C4-2B (cell line): ENCODE measurements at regions not wholly inside any gene's neighbourhood (a gene's known extent, or its start where the extent isn't known, plus 50 kb on each side); places are given as distances from the start of the nearest gene placed in this dataset.

Experiments used
- ZFX ChIP-seq: fragments of 450-650 bp; IDR thresholded peaks from 2 replicates; pipeline ENCODE4 v1.6.1; 2017
- TF ChIP-seq, protein P1 (sequence below): fragments of 450-650 bp; conservative IDR thresholded peaks from 2 replicates; pipeline ENCODE4 v1.5.1; 2017; ENCODE audit warnings: mild to moderate bottlenecking

DNA sequence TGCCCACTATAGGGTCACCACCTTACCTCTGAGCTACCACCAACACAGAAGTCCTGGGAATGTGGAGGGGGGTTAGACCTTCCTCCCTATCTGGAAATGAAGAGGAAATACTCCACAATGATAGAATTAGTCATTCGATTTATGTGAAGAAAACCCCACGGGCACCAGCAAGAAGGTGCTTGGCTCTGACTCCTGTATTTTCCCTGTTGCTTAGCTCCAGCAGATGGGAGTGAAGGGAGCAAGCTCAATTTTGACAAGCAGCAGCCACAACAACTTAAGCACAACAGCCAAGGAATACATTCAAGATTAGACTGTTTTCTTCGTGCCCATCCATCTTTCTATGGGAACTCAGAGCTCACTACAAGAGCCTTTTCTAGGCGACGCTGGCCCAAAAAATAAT lies 191.7 kb downstream of the SPTSSA start:
- TF ChIP-seq, protein P1, sequence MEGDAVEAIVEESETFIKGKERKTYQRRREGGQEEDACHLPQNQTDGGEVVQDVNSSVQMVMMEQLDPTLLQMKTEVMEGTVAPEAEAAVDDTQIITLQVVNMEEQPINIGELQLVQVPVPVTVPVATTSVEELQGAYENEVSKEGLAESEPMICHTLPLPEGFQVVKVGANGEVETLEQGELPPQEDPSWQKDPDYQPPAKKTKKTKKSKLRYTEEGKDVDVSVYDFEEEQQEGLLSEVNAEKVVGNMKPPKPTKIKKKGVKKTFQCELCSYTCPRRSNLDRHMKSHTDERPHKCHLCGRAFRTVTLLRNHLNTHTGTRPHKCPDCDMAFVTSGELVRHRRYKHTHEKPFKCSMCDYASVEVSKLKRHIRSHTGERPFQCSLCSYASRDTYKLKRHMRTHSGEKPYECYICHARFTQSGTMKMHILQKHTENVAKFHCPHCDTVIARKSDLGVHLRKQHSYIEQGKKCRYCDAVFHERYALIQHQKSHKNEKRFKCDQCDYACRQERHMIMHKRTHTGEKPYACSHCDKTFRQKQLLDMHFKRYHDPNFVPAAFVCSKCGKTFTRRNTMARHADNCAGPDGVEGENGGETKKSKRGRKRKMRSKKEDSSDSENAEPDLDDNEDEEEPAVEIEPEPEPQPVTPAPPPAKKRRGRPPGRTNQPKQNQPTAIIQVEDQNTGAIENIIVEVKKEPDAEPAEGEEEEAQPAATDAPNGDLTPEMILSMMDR, result no peak
- TF ChIP-seq ZFX, result no peak
